ENCODE measurements at regions not wholly inside any gene's neighbourhood (a gene's known extent, or its start where the extent isn't known, plus 50 kb on each side); places are given as distances from the start of the nearest gene placed in this dataset.
"Not testable (repeated sequence)": the region's sequence is repeated elsewhere in the genome, so short reads cannot be mapped to it uniquely, and the experiment has no call there.

GRCh38 chr5:110977915-110978314 lies 93.6 kb upstream of the TSLP start:
- Histone ChIP-seq H3K9me2 (replicated peaks; ENCODE audit: control insufficient read depth, low read length) (no peaks in the 10 kb centered on the region), H3F3A (ENCODE audit: control insufficient read depth, insufficient read depth) (no peaks in the 10 kb centered on the region), H3K36me3 (ENCODE audit: control insufficient read depth, low read length) (no peaks in the 10 kb centered on the region), H3K4me3 (ENCODE audit: low read length) (no peak overlapping the region), H3K9me3 (ENCODE audit: control insufficient read depth, insufficient read depth, low read length) (no peaks in the 10 kb centered on the region), H3K4me1 (ENCODE audit: control insufficient read depth, low read length) (no peaks in the 10 kb centered on the region), H3K4me2 (ENCODE audit: low read length) (no peak overlapping the region), H4K20me1 (ENCODE audit: control insufficient read depth, insufficient read depth, low read depth, low read length) (no peaks in the 10 kb centered on the region), H3K27me3 (ENCODE audit: control insufficient read depth, low read length) (no peaks in the 10 kb centered on the region), H3K79me2 (ENCODE audit: control insufficient read depth, low read length) (no peaks in the 10 kb centered on the region), H3K27ac (ENCODE audit: low read depth, low read length) (no peak overlapping the region)
- TF ChIP-seq EZH2phosphoT487 (IDR thresholded peaks at IDR 0.05; ENCODE audit: borderline replicate concordance, low read length) (no peak), CTCF (IDR thresholded peaks at IDR 0.05; ENCODE audit: low read depth, low read length, poor library complexity, severe bottlenecking) (no peak)

- H3K27me3 ChIP-seq (ENCODE audit: control insufficient read depth, low read length); H3K4me2 ChIP-seq (ENCODE audit: low read length); H3K27ac ChIP-seq (ENCODE audit: low read depth, low read length): not testable (repeated sequence)
Measured at GRCh38 chr5:110985882-110986281, 85.6 kb upstream of the TSLP start.

GRCh38 chr5:110987573-110987972 lies 83.9 kb upstream of the TSLP start:
- H3K4me3 ChIP-seq (ENCODE audit: low read length); H3K4me2 ChIP-seq (ENCODE audit: low read length); H3K9me2 ChIP-seq (replicated peaks; ENCODE audit: control insufficient read depth, low read length); H3K79me2 ChIP-seq (ENCODE audit: control insufficient read depth, low read length); H4K20me1 ChIP-seq (ENCODE audit: control insufficient read depth, insufficient read depth, low read depth, low read length); H3K36me3 ChIP-seq (ENCODE audit: control insufficient read depth, low read length); H3K4me1 ChIP-seq (ENCODE audit: control insufficient read depth, low read length); H3F3A ChIP-seq (ENCODE audit: control insufficient read depth, insufficient read depth); H3K27me3 ChIP-seq (ENCODE audit: control insufficient read depth, low read length); H3K27ac ChIP-seq (ENCODE audit: low read depth, low read length); H3K9me3 ChIP-seq (ENCODE audit: control insufficient read depth, insufficient read depth, low read length): not testable (repeated sequence)

More at GRCh38 chr5:110985882-110986281, 85.6 kb upstream of the TSLP start:
- H4K20me1 ChIP-seq (ENCODE audit: control insufficient read depth, insufficient read depth, low read depth, low read length); H3K79me2 ChIP-seq (ENCODE audit: control insufficient read depth, low read length); H3F3A ChIP-seq (ENCODE audit: control insufficient read depth, insufficient read depth); H3K36me3 ChIP-seq (ENCODE audit: control insufficient read depth, low read length); H3K4me3 ChIP-seq (ENCODE audit: low read length); H3K9me3 ChIP-seq (ENCODE audit: control insufficient read depth, insufficient read depth, low read length); H3K9me2 ChIP-seq (replicated peaks; ENCODE audit: control insufficient read depth, low read length); H3K4me1 ChIP-seq (ENCODE audit: control insufficient read depth, low read length): not testable (repeated sequence)

GRCh38 chr5:110996742-110997141 lies 74.8 kb upstream of the TSLP start:
- no peaks in the 10 kb centered on the region for H3K9me3 ChIP-seq (ENCODE audit: control insufficient read depth, insufficient read depth, low read length)
- no peaks in the 10 kb centered on the region for H3K9me2 ChIP-seq (replicated peaks; ENCODE audit: control insufficient read depth, low read length)
- H3K4me3 ChIP-seq (ENCODE audit: low read length), result no peak overlapping the region
- H3F3A ChIP-seq (ENCODE audit: control insufficient read depth, insufficient read depth), result no peaks in the 10 kb centered on the region
- no peaks in the 10 kb centered on the region for H3K4me1 ChIP-seq (ENCODE audit: control insufficient read depth, low read length)
- H3K36me3 ChIP-seq (ENCODE audit: control insufficient read depth, low read length), result no peaks in the 10 kb centered on the region
- TF ChIP-seq EZH2phosphoT487 (IDR thresholded peaks at IDR 0.05; ENCODE audit: borderline replicate concordance, low read length) (no peak), CTCF (IDR thresholded peaks at IDR 0.05; ENCODE audit: low read depth, low read length, poor library complexity, severe bottlenecking) (no peak)
- H3K4me2 ChIP-seq (ENCODE audit: low read length), result no peak overlapping the region
- no peaks in the 10 kb centered on the region for H4K20me1 ChIP-seq (ENCODE audit: control insufficient read depth, insufficient read depth, low read depth, low read length)
- H3K27me3 ChIP-seq (ENCODE audit: control insufficient read depth, low read length), result no peaks in the 10 kb centered on the region
- no peaks in the 10 kb centered on the region for H3K79me2 ChIP-seq (ENCODE audit: control insufficient read depth, low read length)
- no peak overlapping the region for H3K27ac ChIP-seq (ENCODE audit: low read depth, low read length)
